ENCODE measurements at regions not wholly inside any gene's neighbourhood (a gene's known extent, or its start where the extent isn't known, plus 50 kb on each side); places are given as distances from the start of the nearest gene placed in this dataset.

GRCh38 chr18:41073372-41073954, 881.6 kb upstream of the PIK3C3 start:
- no peaks in the 10 kb centered on the region for H3K4me1 ChIP-seq
- no peak overlapping the region for H3K4me3 ChIP-seq
- no peak for ATAC-seq
- no peak for DNase-seq
- H3K27ac ChIP-seq: no peak overlapping the region
- no peaks in the 10 kb centered on the region for H3K36me3 ChIP-seq
- WGBS, 4 donors: 87 to 95% (median 89%) methylated on average over 3 of the region's 3 CpGs
- no peaks in the 10 kb centered on the region for H3K9me3 ChIP-seq
- intact Hi-C loops (cut with DNase I): no loop called here
- H3K27me3 ChIP-seq: no peaks in the 10 kb centered on the region
- TF ChIP-seq CTCF (IDR thresholded peaks at IDR 0.05): no peak
- no peak for TF ChIP-seq POLR2A (IDR thresholded peaks at IDR 0.05)

- no peaks in the 10 kb centered on the region for H3K4me1 ChIP-seq
- no peaks in the 10 kb centered on the region for H3K27me3 ChIP-seq
- no peak for DNase-seq
- no peak overlapping the region for H3K27ac ChIP-seq
- 49 to 75% (median 70%) methylated on average over 1 of the region's 1 CpG for WGBS, 4 donors
- H3K9me3 ChIP-seq: no peaks in the 10 kb centered on the region
- TF ChIP-seq CTCF (IDR thresholded peaks at IDR 0.05) (no peak), POLR2A (IDR thresholded peaks at IDR 0.05) (no peak)
- no peak overlapping the region for H3K4me3 ChIP-seq
- ATAC-seq: no peak
- no peaks in the 10 kb centered on the region for H3K36me3 ChIP-seq
- intact Hi-C loops (cut with DNase I): no loop called here
Observed at GRCh38 chr18:41072946-41073345, 882.1 kb upstream of the PIK3C3 start.

- H3K27me3 ChIP-seq: no peaks in the 10 kb centered on the region
- ATAC-seq (no peak), DNase-seq (no peak)
- H3K9me3 ChIP-seq: no peaks in the 10 kb centered on the region
- no peaks in the 10 kb centered on the region for H3K36me3 ChIP-seq
- no peak overlapping the region for H3K27ac ChIP-seq
- TF ChIP-seq CTCF (IDR thresholded peaks at IDR 0.05) (no peak), POLR2A (IDR thresholded peaks at IDR 0.05) (no peak)
- intact Hi-C loops (cut with DNase I): no loop called here
- no peaks in the 10 kb centered on the region for H3K4me1 ChIP-seq
- 89 to 96% (median 95%) methylated on average over 4 of the region's 4 CpGs for WGBS, 4 donors
- no peak overlapping the region for H3K4me3 ChIP-seq
Observed at GRCh38 chr18:41071826-41072225, 883.2 kb upstream of the PIK3C3 start.

GRCh38 chr18:41069167-41069566, 885.9 kb upstream of the PIK3C3 start:
- H3K27ac ChIP-seq: no peak overlapping the region
- intact Hi-C loops (cut with DNase I): no loop called here
- ATAC-seq (no peak), DNase-seq (no peak)
- H3K36me3 ChIP-seq: no peaks in the 10 kb centered on the region
- WGBS, 4 donors: 83 to 89% (median 85%) methylated on average over 7 of the region's 7 CpGs
- no peak for TF ChIP-seq POLR2A (IDR thresholded peaks at IDR 0.05)
- no peak for TF ChIP-seq CTCF (IDR thresholded peaks at IDR 0.05)
- H3K9me3 ChIP-seq: no peaks in the 10 kb centered on the region
- no peaks in the 10 kb centered on the region for H3K4me1 ChIP-seq
- no peak overlapping the region for H3K4me3 ChIP-seq
- H3K27me3 ChIP-seq: no peaks in the 10 kb centered on the region
